K562 (cell line): ENCODE measurements at regions not wholly inside any gene's neighbourhood (a gene's known extent, or its start where the extent isn't known, plus 50 kb on each side); places are given as distances from the start of the nearest gene placed in this dataset.

Source experiments
- ATAC-seq: fragments of 200-7000 bp; cut with Tn5 transposase; 3 replicates; pipeline ENCODE4 v1.9.1; 2020; ENCODE audit warnings: moderate library complexity
- BruUV-seq: library from RNA; stranded (reverse); fragments of 400-500 nt; replicated peaks from 2 replicates; lab custom pipeline; 2021; lab: Mats Ljungman, UMichigan
- CTCF ChIA-PET: fragments of 300-600 bp; formaldehyde crosslinking; extraction: SDS; loops from one replicate; lab custom pipeline; 2021; ENCODE audit warnings: low intra/inter-chr PET ratio; lab: Yijun Ruan, JAX
- POLR2A ChIA-PET: fragments of 300-600, 350-650 bp; sonication (Branson Sonifier 250); formaldehyde crosslinking; extraction: SDS; loops from one replicate; lab custom pipeline; 2021; ENCODE audit warnings: antibody characterized with exemption, inconsistent platforms; lab: Yijun Ruan, JAX
- DNase-seq, 4 experiments: peaks; one replicate each; pipeline versions ENCODE4 v3.0.0 to v3.0.0-alpha.2; 2011 to 2018; ENCODE audit warnings: low spot score in 3 of 4, mixed read lengths in 3 of 4; ENCODE audit errors: extremely low read depth in 1 of 4
- FAIRE-seq: peaks from 2 replicates; lab custom pipeline; 2011; peaks lifted over from hg19 to GRCh38; lab: Jason Lieb, UNC
- H2AFZ ChIP-seq: 2 replicates; pipeline ENCODE4 v1.6.0; 2011; ENCODE audit warnings: low read depth, low read length, control low read depth, inconsistent platforms
- H3K27ac ChIP-seq: fragments of 200-600 bp; 3 replicates; pipeline ENCODE4 v1.8.0; 2011; ENCODE audit warnings: low read depth, mild to moderate bottlenecking, control low read depth, inconsistent platforms, low read length, moderate library complexity, mixed read lengths; ENCODE audit errors: extremely low read depth
- H3K27me3 ChIP-seq, 2 experiments: fragments of 300-600 bp in 1 of 2; 2 replicates in 1 of 2; 3 replicates in 1 of 2; pipeline versions ENCODE4 v1.6.0 to v1.8.0; 2011; ENCODE audit warnings: inconsistent platforms in 2 of 2, low read length in 2 of 2, mild to moderate bottlenecking in 1 of 2, mixed read lengths in 1 of 2, moderate library complexity in 1 of 2; ENCODE audit not compliant: control insufficient read depth in 2 of 2, insufficient read depth in 2 of 2
- H3K36me3 ChIP-seq: fragments of 300-600 bp; 3 replicates; pipeline ENCODE4 v1.8.0; 2011; ENCODE audit warnings: mild to moderate bottlenecking, low read length, inconsistent platforms; ENCODE audit not compliant: control insufficient read depth, insufficient read depth
- H3K4me1 ChIP-seq, 2 experiments: fragments of 200-600 bp in 1 of 2; replicated peaks in 1 of 2; 2 replicates in 1 of 2; 3 replicates in 1 of 2; pipeline versions ENCODE4 v1.5.1 to v1.8.0; 2011; ENCODE audit warnings: inconsistent platforms in 2 of 2, low read length in 2 of 2, mild to moderate bottlenecking in 1 of 2, mixed read lengths in 1 of 2, moderate library complexity in 1 of 2; ENCODE audit not compliant: control insufficient read depth in 2 of 2, insufficient read depth in 2 of 2
- H3K4me2 ChIP-seq: 2 replicates; pipeline ENCODE4 v1.6.1; 2011; ENCODE audit warnings: low read length, control low read depth, inconsistent platforms, mixed read lengths; ENCODE audit not compliant: insufficient read depth
- H3K4me3 ChIP-seq: fragments of 200-600 bp; sonication (generic), shearing (Covaris generic); 2 replicates; pipeline ENCODE4 v1.5.1; 2016; ENCODE audit warnings: control low read depth, inconsistent platforms
- H3K79me2 ChIP-seq: fragments of 200-600 bp; 3 replicates; pipeline ENCODE4 v1.8.0; 2011; ENCODE audit warnings: low read length, inconsistent platforms; ENCODE audit not compliant: control insufficient read depth, insufficient read depth
- H3K9ac ChIP-seq, 2 experiments: 2 replicates each; pipeline versions ENCODE4 v1.6.0 to v1.6.1; 2011; ENCODE audit warnings: low read depth in 2 of 2, low read length in 2 of 2, control low read depth in 1 of 2, inconsistent platforms in 1 of 2, mild to moderate bottlenecking in 1 of 2, mixed read lengths in 1 of 2; ENCODE audit not compliant: insufficient read depth in 1 of 2
- H3K9me1 ChIP-seq: one replicate; pipeline ENCODE4 v1.6.0; 2011; ENCODE audit warnings: inconsistent platforms, mild to moderate bottlenecking, low read length, moderate library complexity; ENCODE audit not compliant: control insufficient read depth, insufficient read depth
- H3K9me3 ChIP-seq: replicated peaks from 2 replicates; pipeline ENCODE4 v1.5.1; 2011; ENCODE audit warnings: low read depth, low read length, inconsistent platforms; ENCODE audit not compliant: control insufficient read depth, insufficient read depth
- H4K20me1 ChIP-seq: replicated peaks from 2 replicates; pipeline ENCODE4 v1.6.1; 2011; ENCODE audit warnings: low read length, inconsistent platforms, mixed read lengths; ENCODE audit not compliant: control insufficient read depth, insufficient read depth
- E2F3 ChIP-seq: fragments of 250-450 bp; sonication (Bioruptor Pico); IDR thresholded peaks from 2 replicates; pipeline ENCODE4 v1.4.0; 2020; ENCODE audit warnings: mild to moderate bottlenecking
- FUS ChIP-seq: fragments of 200-400 bp; formaldehyde crosslinking; optimal IDR thresholded peaks from 2 replicates; pipeline ENCODE3; 2017; ENCODE audit warnings: low read depth, low read length
- GATAD2B ChIP-seq: fragments of 450-650 bp; IDR thresholded peaks from 2 replicates; pipeline ENCODE4 v1.6.1; 2017; ENCODE audit warnings: mild to moderate bottlenecking, borderline replicate concordance
- HDAC2 ChIP-seq: fragments of 450-650 bp; IDR thresholded peaks from 2 replicates; pipeline ENCODE4 v1.6.1; 2016; ENCODE audit warnings: mild to moderate bottlenecking
- NCOA1 ChIP-seq: fragments of 450-650 bp; IDR thresholded peaks from 2 replicates; pipeline ENCODE4 v1.6.1; 2016; ENCODE audit warnings: low read depth
- NCOA4 ChIP-seq: fragments of 450-650 bp; IDR thresholded peaks from 2 replicates; pipeline ENCODE4 v1.6.1; 2018; ENCODE audit warnings: mild to moderate bottlenecking; ENCODE audit not compliant: partially characterized antibody
- PCBP2 ChIP-seq: fragments of 200-400 bp; formaldehyde crosslinking; IDR thresholded peaks from 2 replicates; pipeline ENCODE4 v1.6.1; 2018; ENCODE audit warnings: low read length, low read depth, mild to moderate bottlenecking, moderate library complexity; ENCODE audit not compliant: poor library complexity, severe bottlenecking
- SFPQ ChIP-seq: fragments of 200-400 bp; formaldehyde crosslinking; IDR thresholded peaks from 2 replicates; pipeline ENCODE4 v1.6.1; 2017; ENCODE audit warnings: mild to moderate bottlenecking, low read depth, low read length, moderate library complexity
- SMAD1 ChIP-seq: fragments of 150-350 bp; IDR thresholded peaks from 2 replicates; pipeline ENCODE4 v1.6.1; 2014; ENCODE audit warnings: low read length, low read depth; ENCODE audit not compliant: partially characterized antibody
- ZFP30 ChIP-seq: fragments of 250-450 bp; sonication (Bioruptor Pico); IDR thresholded peaks from 2 replicates; pipeline ENCODE4 v1.8.0; 2022; ENCODE audit warnings: moderate library complexity, mild to moderate bottlenecking, inconsistent platforms, borderline replicate concordance
- ZNF175 ChIP-seq: fragments of 200-800 bp; sonication (Bioruptor generic); IDR thresholded peaks from 2 replicates; pipeline ENCODE4 v1.6.1; 2016; ENCODE audit warnings: low read depth, mild to moderate bottlenecking, missing genetic modification characterization, missing compliant biosample characterization
- ZNF280B ChIP-seq: fragments of 250-450 bp; sonication (Bioruptor Pico); IDR thresholded peaks from 2 replicates; pipeline ENCODE4 v1.5.1; 2021; ENCODE audit warnings: mild to moderate bottlenecking
- ZNF444 ChIP-seq: fragments of 250-450 bp; sonication (Bioruptor Pico); IDR thresholded peaks from 2 replicates; pipeline ENCODE4 v1.4.0; 2020; ENCODE audit warnings: mild to moderate bottlenecking, moderate library complexity
- ZNF449 ChIP-seq: fragments of 250-450 bp; sonication (Bioruptor Pico); IDR thresholded peaks from 2 replicates; pipeline ENCODE4 v1.8.0; 2022; ENCODE audit warnings: moderate library complexity, mild to moderate bottlenecking, inconsistent platforms
- ZNF699 ChIP-seq: fragments of 250-450 bp; sonication (Bioruptor Pico); IDR thresholded peaks from 2 replicates; pipeline ENCODE4 v1.8.0; 2021; ENCODE audit warnings: mild to moderate bottlenecking, moderate library complexity; ENCODE audit not compliant: insufficient replicate concordance
- in situ Hi-C: fragments of 300-500 bp; cut with MboI; formaldehyde crosslinking; loops from 4 replicates; pipeline ENCODE4 v1.15.0; 2018; ENCODE audit warnings: inconsistent platforms, mixed read lengths
- intact Hi-C: fragments of 100-400 bp; cut with micrococcal nuclease; formaldehyde crosslinking; loops from 2 replicates; pipeline ENCODE4 v1.14.2; 2022

GRCh38 chr5:58335518-58335917 is 124.4 kb downstream of the PLK2 start:
- Histone ChIP-seq H3K9ac (no peak overlapping the region), H3K4me1 (no peaks in the 10 kb centered on the region), H3K27ac (no peak overlapping the region), H3K79me2 (no peaks in the 10 kb centered on the region), H3K36me3 (no peaks in the 10 kb centered on the region), H3K9me1 (no peaks in the 10 kb centered on the region), H3K27me3 (no peaks in the 10 kb centered on the region), H3K4me3 (no peak overlapping the region), H3K9me3 (no peaks in the 10 kb centered on the region), H2AFZ (no peak overlapping the region), H4K20me1 (no peaks in the 10 kb centered on the region), H3K4me2 (no peak overlapping the region)
- ChIA-PET CTCF (no interaction called here), POLR2A (no interaction called here)
- intact Hi-C loops, result no loop called here
- no peak for FAIRE-seq
- DNase-seq, result no peak
- ATAC-seq, result no peak
- in situ Hi-C loops, result no loop called here
- BruUV-seq, result no TSS peak
- no peak for TF ChIP-seq NCOA1
- no peak for TF ChIP-seq ZFP30
- no peak for TF ChIP-seq ZNF280B (CRISPR knock-in tag)
- no peak for TF ChIP-seq ZNF449 (CRISPR knock-in tag)
- TF ChIP-seq E2F3, result no peak
- no peak for TF ChIP-seq ZNF444
- TF ChIP-seq ZNF699 (CRISPR knock-in tag), result no peak
- TF ChIP-seq PCBP2, result no peak
- no peak for TF ChIP-seq SMAD1
- TF ChIP-seq FUS, result no peak
- no peak for TF ChIP-seq SFPQ
- TF ChIP-seq ZNF175 (CRISPR knock-in tag), result no peak
- TF ChIP-seq GATAD2B, result no peak
- TF ChIP-seq HDAC2, result no peak
- TF ChIP-seq NCOA4, result no peak
